ENCODE measurements at regions not wholly inside any gene's neighbourhood (a gene's known extent, or its start where the extent isn't known, plus 50 kb on each side); places are given as distances from the start of the nearest gene placed in this dataset.

DNA sequence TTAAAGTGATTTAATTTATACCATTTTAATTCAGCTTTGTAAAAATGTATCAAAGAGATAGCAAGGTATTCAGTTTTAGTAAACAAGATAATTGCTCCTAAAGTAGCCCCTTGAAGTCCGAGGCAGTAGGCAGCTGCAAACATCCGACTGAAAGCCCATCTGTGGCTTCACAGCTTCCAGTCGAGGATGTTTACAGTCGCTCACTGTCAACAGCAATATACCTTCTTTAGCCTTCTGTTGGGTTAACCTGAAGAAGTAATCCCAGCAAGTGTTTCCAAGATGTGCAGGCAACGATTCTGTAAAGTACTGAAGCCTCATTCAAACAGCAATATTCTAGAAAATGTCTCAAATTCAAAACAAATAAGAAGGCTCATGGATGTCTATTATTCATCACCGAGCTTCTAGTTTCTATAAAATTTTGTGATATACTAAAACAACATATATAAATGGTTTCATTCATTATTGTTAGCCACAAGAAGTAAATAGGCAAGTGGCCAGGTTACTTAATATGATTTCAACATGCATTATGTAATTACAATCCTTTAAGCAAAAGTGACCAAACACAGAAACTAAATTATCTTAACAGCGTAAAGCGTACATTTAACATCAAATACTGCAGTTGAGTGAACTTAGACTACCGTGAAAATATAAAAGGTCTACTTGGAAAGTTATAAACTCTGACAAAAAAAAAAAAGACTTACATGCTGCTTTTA lies 115.0 kb downstream of the OGFRL1 start:
- Histone ChIP-seq H2BK15ac (ENCODE audit: low read depth, low read length) (no peak overlapping the region), H3K23me2 (ENCODE audit: insufficient read length, low read depth, low read length, poor library complexity, severe bottlenecking) (no peaks in the 10 kb centered on the region), H4K20me1 (ENCODE audit: control insufficient read depth, insufficient read depth, insufficient read length) (no peaks in the 10 kb centered on the region), H3T11ph (ENCODE audit: low read length) (no peak overlapping the region), H3K14ac (ENCODE audit: insufficient read depth, low read length) (no peak overlapping the region; the same call in 1 of the 2 replicates), H3K9me3 (ENCODE audit: control insufficient read depth, low read depth, low read length) (no peaks in the 10 kb centered on the region), H3K18ac (ENCODE audit: insufficient read length, low read depth, low read length) (no peak overlapping the region), H3K27me3 (ENCODE audit: insufficient read depth, low read length) (no peaks in the 10 kb centered on the region), H3K56ac (ENCODE audit: insufficient read length, low read depth, low read length) (no peak overlapping the region), H4K8ac (replicated peaks; ENCODE audit: insufficient read length, low read depth, low read length) (no peak overlapping the region), H2BK12ac (ENCODE audit: insufficient read length, low read depth, low read length) (no peak overlapping the region), H3K4ac (ENCODE audit: low read depth, low read length) (no peak overlapping the region), H4K91ac (ENCODE audit: insufficient read length, low read depth, low read length) (no peak overlapping the region), H2BK120ac (ENCODE audit: low read depth, low read length, poor library complexity, severe bottlenecking) (no peak overlapping the region), H2BK5ac (ENCODE audit: insufficient read length, low read length) (no peak overlapping the region), H2BK20ac (ENCODE audit: low read depth, low read length, poor library complexity, severe bottlenecking) (no peak overlapping the region), H3K79me1 (ENCODE audit: insufficient read depth, low read depth, low read length, poor library complexity, severe bottlenecking) (no peaks in the 10 kb centered on the region), H3K4me2 (ENCODE audit: insufficient read depth, insufficient read length, low read length) (no peak overlapping the region), H3K27ac (ENCODE audit: insufficient read length, low read depth, low read length) (no peak overlapping the region), H3K79me2 (ENCODE audit: insufficient read depth, low read length) (no peaks in the 10 kb centered on the region), H3K23ac (ENCODE audit: insufficient read length, low read depth, low read length) (no peak overlapping the region), H2AFZ (ENCODE audit: low read length) (no peak overlapping the region), H3K4me1 (ENCODE audit: insufficient read depth, low read length) (peaks cover 9% of the 10 kb centered on the region; the same call in 1 of the 2 replicates), H3K9ac (ENCODE audit: extremely low read depth, insufficient read length, low read length) (no peak overlapping the region), H4K5ac (ENCODE audit: insufficient read length, low read depth, low read length) (no peak overlapping the region), H2AK5ac (ENCODE audit: insufficient read length, low read length) (no peak overlapping the region)
- whole genome bisulfite sequencing (ENCODE audit: extremely low coverage, insufficient read length, low lambda C conversion rate), result no CpG with 5 or more reads among the region's 9 CpGs
- H3K36me3 Mint-ChIP-seq (ENCODE audit: insufficient read depth in 1 of 3, low read depth in 3 of 3), result no peaks in the 10 kb centered on the region
- no peak overlapping the region for H3K4me3 Mint-ChIP-seq
- H3K27ac Mint-ChIP-seq, result peak overlapping the region in 2 of 3 experiments; percentile 18 to 96; a peak in 2 of 7 replicates
- H3K27me3 Mint-ChIP-seq (ENCODE audit: low read depth), result no peaks in the 10 kb centered on the region
- TF ChIP-seq CTCF (conservative IDR thresholded peaks at IDR 0.05), result no peak
- H3K4me1 Mint-ChIP-seq, result peaks cover 31 to 32% of the 10 kb centered on the region in 2 experiments
- H3K9me3 Mint-ChIP-seq, result no peaks in the 10 kb centered on the region
- DNase-seq, result no peak
